ENCODE measurements at regions not wholly inside any gene's neighbourhood (a gene's known extent, or its start where the extent isn't known, plus 50 kb on each side); places are given as distances from the start of the nearest gene placed in this dataset.

GRCh38 chr6:19312241-19312978 is 524.8 kb upstream of the ID4 start:
- H3K4me3 ChIP-seq (ENCODE audit: low read depth, low read length) = no peak overlapping the region
- no peak for DNase-seq (ENCODE audit: low read depth)
- TF ChIP-seq, protein P1, sequence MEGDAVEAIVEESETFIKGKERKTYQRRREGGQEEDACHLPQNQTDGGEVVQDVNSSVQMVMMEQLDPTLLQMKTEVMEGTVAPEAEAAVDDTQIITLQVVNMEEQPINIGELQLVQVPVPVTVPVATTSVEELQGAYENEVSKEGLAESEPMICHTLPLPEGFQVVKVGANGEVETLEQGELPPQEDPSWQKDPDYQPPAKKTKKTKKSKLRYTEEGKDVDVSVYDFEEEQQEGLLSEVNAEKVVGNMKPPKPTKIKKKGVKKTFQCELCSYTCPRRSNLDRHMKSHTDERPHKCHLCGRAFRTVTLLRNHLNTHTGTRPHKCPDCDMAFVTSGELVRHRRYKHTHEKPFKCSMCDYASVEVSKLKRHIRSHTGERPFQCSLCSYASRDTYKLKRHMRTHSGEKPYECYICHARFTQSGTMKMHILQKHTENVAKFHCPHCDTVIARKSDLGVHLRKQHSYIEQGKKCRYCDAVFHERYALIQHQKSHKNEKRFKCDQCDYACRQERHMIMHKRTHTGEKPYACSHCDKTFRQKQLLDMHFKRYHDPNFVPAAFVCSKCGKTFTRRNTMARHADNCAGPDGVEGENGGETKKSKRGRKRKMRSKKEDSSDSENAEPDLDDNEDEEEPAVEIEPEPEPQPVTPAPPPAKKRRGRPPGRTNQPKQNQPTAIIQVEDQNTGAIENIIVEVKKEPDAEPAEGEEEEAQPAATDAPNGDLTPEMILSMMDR (IDR thresholded peaks at IDR 0.05; ENCODE audit: low read depth, low read length, missing control alignments) = no peak

DNA sequence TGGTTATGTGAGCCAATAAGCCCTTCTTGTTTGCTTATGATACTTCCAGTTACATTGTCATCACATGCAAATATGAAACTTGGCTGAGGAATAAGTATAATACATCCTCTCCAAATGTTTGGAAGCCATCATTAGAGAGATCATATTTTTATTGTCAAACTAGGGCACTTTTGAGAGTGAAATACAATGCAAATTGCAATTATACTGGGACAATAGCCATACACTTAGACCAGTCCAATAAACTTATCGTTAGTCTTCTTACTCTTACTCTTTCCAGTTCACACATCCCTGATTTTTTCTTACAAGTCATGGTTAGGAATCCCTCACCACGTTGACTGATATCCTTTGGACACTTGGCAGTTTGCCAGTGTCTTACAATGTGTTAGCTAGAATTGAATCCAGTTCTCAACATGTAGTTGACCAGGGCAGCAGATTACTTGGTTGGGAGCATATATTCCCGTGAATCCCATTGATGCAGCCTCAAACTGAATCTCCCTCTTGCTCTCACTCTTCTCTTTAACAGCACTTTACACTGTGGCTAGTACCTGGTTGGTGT is 519.7 kb upstream of the ID4 start:
- no peak overlapping the region for H3K4me3 ChIP-seq (ENCODE audit: low read depth, low read length)
- DNase-seq (ENCODE audit: low read depth) = no peak
- TF ChIP-seq, protein P1 (IDR thresholded peaks at IDR 0.05; ENCODE audit: low read depth, low read length, missing control alignments) = no peak

- TF ChIP-seq, protein P1 (IDR thresholded peaks at IDR 0.05; ENCODE audit: low read depth, low read length, missing control alignments) = no peak
- H3K4me3 ChIP-seq (ENCODE audit: low read depth, low read length) = no peak overlapping the region
- DNase-seq (ENCODE audit: low read depth) = no peak
Measured at GRCh38 chr6:19319005-19319404, 518.2 kb upstream of the ID4 start.

GRCh38 chr6:19320111-19320581 is 517.0 kb upstream of the ID4 start:
- no peak overlapping the region for H3K4me3 ChIP-seq (ENCODE audit: low read depth, low read length)
- TF ChIP-seq, protein P1 (IDR thresholded peaks at IDR 0.05; ENCODE audit: low read depth, low read length, missing control alignments) = no peak
- DNase-seq (ENCODE audit: low read depth) = no peak

DNA sequence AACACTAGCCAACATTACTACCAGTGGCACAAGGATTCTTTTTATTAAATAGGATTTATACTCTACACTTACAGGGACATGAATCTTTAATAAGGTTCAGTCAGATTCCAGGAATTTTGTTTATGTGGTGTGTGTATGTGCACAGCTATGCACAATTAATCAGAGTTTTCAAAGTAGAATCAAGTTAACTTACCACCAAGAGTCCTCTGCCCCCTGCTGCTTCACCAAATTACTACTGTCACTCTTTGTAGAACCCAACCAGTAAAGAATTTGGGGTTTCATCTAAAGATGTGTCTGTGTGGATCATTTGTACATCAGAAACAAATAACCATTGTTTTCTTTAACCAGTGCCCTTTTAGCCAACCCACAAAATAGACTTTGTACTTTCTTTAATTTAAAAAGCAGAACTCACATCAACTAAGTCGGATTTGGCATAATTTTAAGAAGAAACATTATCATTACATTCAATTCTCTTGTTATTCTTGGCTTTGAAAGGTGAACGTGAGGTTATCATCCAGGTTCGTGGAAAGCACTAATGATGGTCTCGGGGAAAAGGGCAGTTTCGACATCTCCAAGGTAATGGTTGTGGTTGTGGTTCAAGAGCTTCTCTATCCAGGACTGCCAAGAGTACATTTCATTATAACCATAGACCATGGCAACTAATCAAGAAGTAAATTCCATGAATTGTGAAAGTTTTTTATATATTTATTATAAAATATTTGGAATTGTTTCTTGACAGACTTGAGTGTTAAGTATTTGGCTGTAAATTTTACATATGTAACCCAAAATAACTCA is 514.3 kb upstream of the ID4 start:
- no peak overlapping the region for H3K4me3 ChIP-seq (ENCODE audit: low read depth, low read length)
- TF ChIP-seq, protein P1 (IDR thresholded peaks at IDR 0.05; ENCODE audit: low read depth, low read length, missing control alignments) = no peak
- no peak for DNase-seq (ENCODE audit: low read depth)

- DNase-seq (ENCODE audit: low read depth) = no peak
- TF ChIP-seq, protein P1 (IDR thresholded peaks at IDR 0.05; ENCODE audit: low read depth, low read length, missing control alignments) = no peak
- no peak overlapping the region for H3K4me3 ChIP-seq (ENCODE audit: low read depth, low read length)
Measured at GRCh38 chr6:19324376-19324775, 512.8 kb upstream of the ID4 start.

All from GM12864 (cell line).